HEK293 (cell line): ENCODE measurements at regions not wholly inside any gene's neighbourhood (a gene's known extent, or its start where the extent isn't known, plus 50 kb on each side); places are given as distances from the start of the nearest gene placed in this dataset.
A peak's percentile ranks its signal among the peaks of the same experiment; 100 is the strongest.

Experiments used
- BCL11B ChIP-seq: fragments of 450-650 bp; formaldehyde crosslinking; IDR thresholded peaks from 2 replicates; pipeline ENCODE4 v1.5.1; 2016; ENCODE audit warnings: low read depth, missing biosample characterization, missing genetic modification characterization
- GLIS2 ChIP-seq: fragments of 450-650 bp; formaldehyde crosslinking; IDR thresholded peaks from 2 replicates; pipeline ENCODE4 v1.5.1; 2016; ENCODE audit warnings: missing biosample characterization, missing genetic modification characterization
- KLF17 ChIP-seq: fragments of 450-650 bp; formaldehyde crosslinking; IDR thresholded peaks from 2 replicates; pipeline ENCODE4 v1.5.1; 2016; ENCODE audit warnings: missing biosample characterization, missing genetic modification characterization
- KLF9 ChIP-seq: fragments of 450-650 bp; formaldehyde crosslinking; IDR thresholded peaks from 2 replicates; pipeline ENCODE4 v1.5.1; 2016; ENCODE audit warnings: missing biosample characterization, missing genetic modification characterization, low read depth
- PRDM2 ChIP-seq: fragments of 450-650 bp; formaldehyde crosslinking; IDR thresholded peaks from 2 replicates; pipeline ENCODE4 v1.5.1; 2016; ENCODE audit warnings: missing biosample characterization, missing genetic modification characterization, borderline replicate concordance
- PRDM4 ChIP-seq: fragments of 450-650 bp; formaldehyde crosslinking; IDR thresholded peaks from 2 replicates; pipeline ENCODE4 v1.5.1; 2017; ENCODE audit warnings: missing biosample characterization, missing genetic modification characterization
- RBAK ChIP-seq: fragments of 450-650 bp; formaldehyde crosslinking; IDR thresholded peaks from 2 replicates; pipeline ENCODE4 v1.5.1; 2016; ENCODE audit warnings: missing biosample characterization, missing genetic modification characterization
- SALL2 ChIP-seq: fragments of 450-650 bp; formaldehyde crosslinking; IDR thresholded peaks from 2 replicates; pipeline ENCODE4 v1.5.0; 2017; ENCODE audit warnings: missing biosample characterization, mild to moderate bottlenecking, missing genetic modification characterization, borderline replicate concordance
- SCRT1 ChIP-seq: fragments of 450-650 bp; formaldehyde crosslinking; IDR thresholded peaks from 2 replicates; pipeline ENCODE4 v1.5.1; 2016; ENCODE audit warnings: missing biosample characterization, missing genetic modification characterization, borderline replicate concordance
- SP2 ChIP-seq: fragments of 450-650 bp; formaldehyde crosslinking; IDR thresholded peaks from 2 replicates; pipeline ENCODE4 v1.5.1; 2016; ENCODE audit warnings: missing biosample characterization, missing genetic modification characterization
- WT1 ChIP-seq: fragments of 450-650 bp; formaldehyde crosslinking; IDR thresholded peaks from 2 replicates; pipeline ENCODE4 v1.5.1; 2016; ENCODE audit warnings: missing biosample characterization, missing genetic modification characterization
- ZIC2 ChIP-seq: fragments of 450-650 bp; formaldehyde crosslinking; IDR thresholded peaks from 2 replicates; pipeline ENCODE4 v1.5.1; 2016; ENCODE audit warnings: missing biosample characterization, missing genetic modification characterization
- ZNF140 ChIP-seq: fragments of 450-650 bp; formaldehyde crosslinking; IDR thresholded peaks from 2 replicates; pipeline ENCODE4 v1.5.1; 2016; ENCODE audit warnings: missing biosample characterization, missing genetic modification characterization
- ZNF157 ChIP-seq: fragments of 450-650 bp; formaldehyde crosslinking; IDR thresholded peaks from 2 replicates; pipeline ENCODE4 v1.5.1; 2016; ENCODE audit warnings: missing biosample characterization, missing genetic modification characterization
- ZNF23 ChIP-seq: fragments of 450-650 bp; formaldehyde crosslinking; IDR thresholded peaks from 2 replicates; pipeline ENCODE4 v1.5.1; 2016; ENCODE audit warnings: missing biosample characterization, missing genetic modification characterization, borderline replicate concordance
- ZNF324 ChIP-seq: fragments of 450-650 bp; formaldehyde crosslinking; IDR thresholded peaks from 2 replicates; pipeline ENCODE4 v1.5.1; 2016; ENCODE audit warnings: missing biosample characterization, missing genetic modification characterization
- ZNF530 ChIP-seq: fragments of 450-650 bp; formaldehyde crosslinking; IDR thresholded peaks from 2 replicates; pipeline ENCODE4 v1.5.1; 2016; ENCODE audit warnings: low read depth, missing biosample characterization, missing genetic modification characterization
- ZNF549 ChIP-seq: fragments of 450-650 bp; IDR thresholded peaks from 2 replicates; pipeline ENCODE4 v1.5.1; 2018; ENCODE audit warnings: missing biosample characterization, missing genetic modification characterization, mild to moderate bottlenecking, inconsistent platforms, moderate library complexity
- ZNF600 ChIP-seq: fragments of 450-650 bp; formaldehyde crosslinking; IDR thresholded peaks from 2 replicates; pipeline ENCODE4 v1.5.1; 2016; ENCODE audit warnings: missing biosample characterization, missing genetic modification characterization
- ZNF701 ChIP-seq: fragments of 450-650 bp; formaldehyde crosslinking; IDR thresholded peaks from 2 replicates; pipeline ENCODE4 v1.5.1; 2016; ENCODE audit warnings: missing biosample characterization, missing genetic modification characterization
- ZNF777 ChIP-seq: fragments of 450-650 bp; formaldehyde crosslinking; IDR thresholded peaks from 2 replicates; pipeline ENCODE4 v1.5.1; 2017; ENCODE audit warnings: missing biosample characterization, missing genetic modification characterization, borderline replicate concordance
- ZNF791 ChIP-seq: fragments of 450-650 bp; formaldehyde crosslinking; IDR thresholded peaks from 2 replicates; pipeline ENCODE4 v1.5.1; 2016; ENCODE audit warnings: missing biosample characterization, missing genetic modification characterization
- ZNF830 ChIP-seq: fragments of 450-650 bp; IDR thresholded peaks from 2 replicates; pipeline ENCODE4 v1.5.0; 2018; ENCODE audit warnings: missing biosample characterization, missing genetic modification characterization, low read depth, mild to moderate bottlenecking, moderate library complexity
- TF ChIP-seq, protein P1 (sequence below): fragments of 450-650 bp; formaldehyde crosslinking; IDR thresholded peaks from 2 replicates; pipeline ENCODE4 v1.5.1; 2016; ENCODE audit warnings: missing biosample characterization, missing genetic modification characterization
- TF ChIP-seq, protein P2 (sequence below): fragments of 450-650 bp; formaldehyde crosslinking; conservative IDR thresholded peaks from 2 replicates; pipeline ENCODE4 v1.5.1; 2016; ENCODE audit warnings: low read depth, missing biosample characterization, missing genetic modification characterization

DNA sequence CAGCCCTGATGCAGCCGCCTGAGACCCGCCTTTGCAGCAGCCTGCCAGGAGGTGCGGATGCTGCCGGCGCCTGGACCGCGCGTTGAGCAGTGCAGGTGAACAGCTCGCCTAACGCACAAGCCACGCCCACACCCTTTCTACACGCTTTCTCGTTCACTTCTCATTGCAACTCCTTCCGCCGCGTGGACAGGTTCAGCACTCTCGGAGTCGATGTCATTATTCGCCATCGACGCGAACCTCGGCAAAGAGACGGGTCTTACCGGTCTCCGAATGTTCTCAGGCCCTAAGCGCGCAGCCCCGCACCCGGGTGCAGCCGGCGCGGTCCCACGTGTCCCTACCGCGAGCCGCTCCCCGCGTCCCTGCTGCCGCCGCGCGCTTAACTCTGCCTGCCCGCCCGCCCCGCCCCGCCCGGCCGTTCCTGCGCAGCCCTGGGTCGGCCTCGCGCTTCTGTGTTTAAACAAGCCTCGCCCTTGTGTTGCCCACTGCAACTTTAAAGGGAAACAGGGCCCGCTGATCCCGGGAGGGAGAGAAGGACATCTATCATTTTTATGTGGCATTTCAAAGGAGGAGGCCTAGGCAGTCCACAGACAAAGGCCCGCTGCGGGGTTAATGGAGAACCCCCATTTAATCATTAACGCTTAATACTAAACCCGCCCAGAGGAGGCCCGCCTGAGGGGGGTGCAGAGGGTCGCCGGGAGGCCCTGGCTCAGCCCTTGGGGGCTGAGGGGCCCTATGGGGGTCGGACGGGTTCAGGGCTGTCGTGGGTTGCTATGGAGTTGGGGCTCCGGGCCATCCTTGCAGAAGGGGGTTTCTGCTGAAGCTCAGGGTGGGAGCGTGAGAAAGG, 128.5 kb downstream of the WDR11 start (continued):
- no peak for TF ChIP-seq BCL11B (tag by site-specific recombination)
- no peak for TF ChIP-seq ZNF324 (tag by site-specific recombination)
- peak; percentile 37; the same call in 1 of the 2 replicates for TF ChIP-seq WT1 (tag by site-specific recombination)
- TF ChIP-seq RBAK = no peak
- TF ChIP-seq SP2 (tag by site-specific recombination) = peak; percentile 31
- TF ChIP-seq ZNF777 (tag by site-specific recombination) = no peak
- peak; percentile 43; the same call in 1 of the 2 replicates for TF ChIP-seq GLIS2 (tag by site-specific recombination)
- peak; percentile 78; the same call in 1 of the 2 replicates for TF ChIP-seq KLF17 (tag by site-specific recombination)
- TF ChIP-seq ZNF830 (tag by site-specific recombination) = no peak
- TF ChIP-seq SALL2 (tag by site-specific recombination) = no peak
- no peak for TF ChIP-seq ZNF791 (tag by site-specific recombination)
- no peak for TF ChIP-seq PRDM4
- no peak for TF ChIP-seq ZNF157
- TF ChIP-seq, protein P1, sequence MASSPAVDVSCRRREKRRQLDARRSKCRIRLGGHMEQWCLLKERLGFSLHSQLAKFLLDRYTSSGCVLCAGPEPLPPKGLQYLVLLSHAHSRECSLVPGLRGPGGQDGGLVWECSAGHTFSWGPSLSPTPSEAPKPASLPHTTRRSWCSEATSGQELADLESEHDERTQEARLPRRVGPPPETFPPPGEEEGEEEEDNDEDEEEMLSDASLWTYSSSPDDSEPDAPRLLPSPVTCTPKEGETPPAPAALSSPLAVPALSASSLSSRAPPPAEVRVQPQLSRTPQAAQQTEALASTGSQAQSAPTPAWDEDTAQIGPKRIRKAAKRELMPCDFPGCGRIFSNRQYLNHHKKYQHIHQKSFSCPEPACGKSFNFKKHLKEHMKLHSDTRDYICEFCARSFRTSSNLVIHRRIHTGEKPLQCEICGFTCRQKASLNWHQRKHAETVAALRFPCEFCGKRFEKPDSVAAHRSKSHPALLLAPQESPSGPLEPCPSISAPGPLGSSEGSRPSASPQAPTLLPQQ (tag by site-specific recombination) = peak; percentile 96
- no peak for TF ChIP-seq ZNF549 (tag by site-specific recombination)
- TF ChIP-seq ZNF701 (tag by site-specific recombination) = no peak
- TF ChIP-seq ZNF530 (tag by site-specific recombination) = no peak
- peak; percentile 72; the same call in 1 of the 2 replicates for TF ChIP-seq ZNF600
- no peak for TF ChIP-seq ZNF23 (tag by site-specific recombination)
- TF ChIP-seq ZIC2 (tag by site-specific recombination) = no peak; the same call in 1 of the 2 replicates
- TF ChIP-seq SCRT1 (tag by site-specific recombination) = no peak
- no peak for TF ChIP-seq ZNF140 (tag by site-specific recombination)
- TF ChIP-seq PRDM2 = no peak
- peak; percentile 92 for TF ChIP-seq KLF9 (tag by site-specific recombination)
- TF ChIP-seq, protein P2, sequence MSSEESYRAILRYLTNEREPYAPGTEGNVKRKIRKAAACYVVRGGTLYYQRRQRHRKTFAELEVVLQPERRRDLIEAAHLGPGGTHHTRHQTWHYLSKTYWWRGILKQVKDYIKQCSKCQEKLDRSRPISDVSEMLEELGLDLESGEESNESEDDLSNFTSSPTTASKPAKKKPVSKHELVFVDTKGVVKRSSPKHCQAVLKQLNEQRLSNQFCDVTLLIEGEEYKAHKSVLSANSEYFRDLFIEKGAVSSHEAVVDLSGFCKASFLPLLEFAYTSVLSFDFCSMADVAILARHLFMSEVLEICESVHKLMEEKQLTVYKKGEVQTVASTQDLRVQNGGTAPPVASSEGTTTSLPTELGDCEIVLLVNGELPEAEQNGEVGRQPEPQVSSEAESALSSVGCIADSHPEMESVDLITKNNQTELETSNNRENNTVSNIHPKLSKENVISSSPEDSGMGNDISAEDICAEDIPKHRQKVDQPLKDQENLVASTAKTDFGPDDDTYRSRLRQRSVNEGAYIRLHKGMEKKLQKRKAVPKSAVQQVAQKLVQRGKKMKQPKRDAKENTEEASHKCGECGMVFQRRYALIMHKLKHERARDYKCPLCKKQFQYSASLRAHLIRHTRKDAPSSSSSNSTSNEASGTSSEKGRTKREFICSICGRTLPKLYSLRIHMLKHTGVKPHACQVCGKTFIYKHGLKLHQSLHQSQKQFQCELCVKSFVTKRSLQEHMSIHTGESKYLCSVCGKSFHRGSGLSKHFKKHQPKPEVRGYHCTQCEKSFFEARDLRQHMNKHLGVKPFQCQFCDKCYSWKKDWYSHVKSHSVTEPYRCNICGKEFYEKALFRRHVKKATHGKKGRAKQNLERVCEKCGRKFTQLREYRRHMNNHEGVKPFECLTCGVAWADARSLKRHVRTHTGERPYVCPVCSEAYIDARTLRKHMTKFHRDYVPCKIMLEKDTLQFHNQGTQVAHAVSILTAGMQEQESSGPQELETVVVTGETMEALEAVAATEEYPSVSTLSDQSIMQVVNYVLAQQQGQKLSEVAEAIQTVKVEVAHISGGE (tag by site-specific recombination) = 0 out of 2 replicates have a peak, but pooled peaks have one; percentile 19
